ENCODE measurements at regions not wholly inside any gene's neighbourhood (a gene's known extent, or its start where the extent isn't known, plus 50 kb on each side); places are given as distances from the start of the nearest gene placed in this dataset.

GRCh38 chr4:1466034-1466862 lies 60.0 kb upstream of the NKX1-1 start:
- no peak for TF ChIP-seq EP300 (IDR thresholded peaks at IDR 0.05)
- no peak for TF ChIP-seq POLR2A (IDR thresholded peaks at IDR 0.05)
- TF ChIP-seq POLR2AphosphoS5 (IDR thresholded peaks at IDR 0.05), result no peak
- TF ChIP-seq CTCF (IDR thresholded peaks at IDR 0.05), result no peak
- 79 to 90% (median 86%) methylated on average over 22 to 24 of the region's 24 CpGs for WGBS, 5 donors
- intact Hi-C loops (cut with DNase I; ENCODE audit: low total_unique reads), result no loop called here

GRCh38 chr4:1465173-1466033 lies 59.2 kb upstream of the NKX1-1 start:
- Histone ChIP-seq H3K9me3 (peaks cover 0 to 8% (median 0%) of the 10 kb centered on the region in 4 donors), H3K36me3 (no peaks in the 10 kb centered on the region), H3K27ac (no peak overlapping the region), H3K4me3 (no peak overlapping the region), H3K27me3 (peaks cover 3 to 81% (median 31%) of the 10 kb centered on the region in 3 donors), H3K4me1 (no peaks in the 10 kb centered on the region)
- no peak for TF ChIP-seq CTCF (IDR thresholded peaks at IDR 0.05)
- TF ChIP-seq POLR2AphosphoS5 (IDR thresholded peaks at IDR 0.05), result no peak
- no peak for TF ChIP-seq POLR2A (IDR thresholded peaks at IDR 0.05)
- TF ChIP-seq EP300 (IDR thresholded peaks at IDR 0.05), result no peak
- 69 to 81% (median 75%) methylated on average over 20 to 24 of the region's 24 CpGs for WGBS, 5 donors
- intact Hi-C loops (cut with DNase I; ENCODE audit: low total_unique reads), result no loop called here
- DNase-seq, result no peak

More at GRCh38 chr4:1466034-1466862, 60.0 kb upstream of the NKX1-1 start:
- Histone ChIP-seq H3K27me3 (peaks cover 3 to 84% (median 35%) of the 10 kb centered on the region in 3 donors), H3K36me3 (no peaks in the 10 kb centered on the region), H3K9me3 (peaks cover 0 to 8% (median 0%) of the 10 kb centered on the region in 4 donors), H3K27ac (no peak overlapping the region), H3K4me3 (no peak overlapping the region), H3K4me1 (peaks cover 0 to under 1% (median 0%) of the 10 kb centered on the region in 4 donors)
- no peak for DNase-seq

GRCh38 chr4:1464581-1465171 lies 58.4 kb upstream of the NKX1-1 start:
- Histone ChIP-seq H3K27ac (no peak overlapping the region), H3K36me3 (no peaks in the 10 kb centered on the region), H3K9me3 (peaks cover 0 to 8% (median 0%) of the 10 kb centered on the region in 4 donors), H3K4me3 (no peak overlapping the region), H3K4me1 (no peaks in the 10 kb centered on the region), H3K27me3 (peaks cover 8 to 81% (median 32%) of the 10 kb centered on the region in 3 donors)
- no peak for DNase-seq
- intact Hi-C loops (cut with DNase I; ENCODE audit: low total_unique reads), result no loop called here
- WGBS, 5 donors, result 59 to 80% (median 64%) methylated on average over 5 to 15 of the region's 15 CpGs
- no peak for TF ChIP-seq POLR2A (IDR thresholded peaks at IDR 0.05)
- no peak for TF ChIP-seq CTCF (IDR thresholded peaks at IDR 0.05)
- no peak for TF ChIP-seq EP300 (IDR thresholded peaks at IDR 0.05)
- no peak for TF ChIP-seq POLR2AphosphoS5 (IDR thresholded peaks at IDR 0.05)

- 72 to 79% (median 76%) methylated on average over 14 to 22 of the region's 22 CpGs for WGBS, 5 donors
Measured at GRCh38 chr4:1463927-1464540, 57.8 kb upstream of the NKX1-1 start.

More at GRCh38 chr4:1463927-1464540, 57.8 kb upstream of the NKX1-1 start:
- Histone ChIP-seq H3K9me3 (peaks cover 0 to 7% (median 0%) of the 10 kb centered on the region in 4 donors), H3K27ac (no peak overlapping the region), H3K4me3 (no peak overlapping the region), H3K36me3 (no peaks in the 10 kb centered on the region), H3K27me3 (peaks cover 8 to 81% (median 36%) of the 10 kb centered on the region in 3 donors), H3K4me1 (no peaks in the 10 kb centered on the region)
- DNase-seq, result no peak
- TF ChIP-seq POLR2A (IDR thresholded peaks at IDR 0.05), result no peak
- TF ChIP-seq POLR2AphosphoS5 (IDR thresholded peaks at IDR 0.05), result no peak
- no peak for TF ChIP-seq EP300 (IDR thresholded peaks at IDR 0.05)
- no peak for TF ChIP-seq CTCF (IDR thresholded peaks at IDR 0.05)
- intact Hi-C loops (cut with DNase I; ENCODE audit: low total_unique reads), result no loop called here

All from stomach (tissue), 8 donors.